ENCODE measurements at regions not wholly inside any gene's neighbourhood (a gene's known extent, or its start where the extent isn't known, plus 50 kb on each side); places are given as distances from the start of the nearest gene placed in this dataset.

DNA sequence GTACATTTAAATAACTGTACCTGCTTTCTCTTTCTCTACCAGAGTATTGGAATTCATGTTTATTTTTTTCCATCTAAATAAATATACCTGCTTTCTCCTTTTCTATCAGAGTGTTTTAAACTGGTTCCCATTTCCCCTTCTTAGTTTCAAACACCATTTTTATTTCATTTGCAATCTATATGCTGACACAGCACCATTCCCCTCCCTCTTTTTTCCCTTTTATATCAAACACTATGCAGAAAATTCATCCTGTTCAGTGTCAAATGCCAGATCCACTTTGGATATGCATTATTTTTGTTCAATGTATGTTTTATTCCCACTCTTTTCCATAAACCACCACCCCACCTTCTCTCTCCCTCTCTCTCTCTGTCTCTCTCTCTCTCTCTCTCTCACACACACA, 85.8 kb upstream of the ST6GALNAC5 start:
- no peak for TF ChIP-seq CTCF (CRISPR knock-in tag; IDR thresholded peaks at IDR 0.05)
- TF ChIP-seq, protein P1, sequence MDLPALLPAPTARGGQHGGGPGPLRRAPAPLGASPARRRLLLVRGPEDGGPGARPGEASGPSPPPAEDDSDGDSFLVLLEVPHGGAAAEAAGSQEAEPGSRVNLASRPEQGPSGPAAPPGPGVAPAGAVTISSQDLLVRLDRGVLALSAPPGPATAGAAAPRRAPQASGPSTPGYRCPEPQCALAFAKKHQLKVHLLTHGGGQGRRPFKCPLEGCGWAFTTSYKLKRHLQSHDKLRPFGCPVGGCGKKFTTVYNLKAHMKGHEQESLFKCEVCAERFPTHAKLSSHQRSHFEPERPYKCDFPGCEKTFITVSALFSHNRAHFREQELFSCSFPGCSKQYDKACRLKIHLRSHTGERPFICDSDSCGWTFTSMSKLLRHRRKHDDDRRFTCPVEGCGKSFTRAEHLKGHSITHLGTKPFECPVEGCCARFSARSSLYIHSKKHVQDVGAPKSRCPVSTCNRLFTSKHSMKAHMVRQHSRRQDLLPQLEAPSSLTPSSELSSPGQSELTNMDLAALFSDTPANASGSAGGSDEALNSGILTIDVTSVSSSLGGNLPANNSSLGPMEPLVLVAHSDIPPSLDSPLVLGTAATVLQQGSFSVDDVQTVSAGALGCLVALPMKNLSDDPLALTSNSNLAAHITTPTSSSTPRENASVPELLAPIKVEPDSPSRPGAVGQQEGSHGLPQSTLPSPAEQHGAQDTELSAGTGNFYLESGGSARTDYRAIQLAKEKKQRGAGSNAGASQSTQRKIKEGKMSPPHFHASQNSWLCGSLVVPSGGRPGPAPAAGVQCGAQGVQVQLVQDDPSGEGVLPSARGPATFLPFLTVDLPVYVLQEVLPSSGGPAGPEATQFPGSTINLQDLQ (CRISPR knock-in tag; IDR thresholded peaks at IDR 0.05) = no peak
- no peak for TF ChIP-seq ZNF710 (CRISPR knock-in tag; IDR thresholded peaks at IDR 0.05; ENCODE audit: borderline replicate concordance)
- TF ChIP-seq, protein P2, sequence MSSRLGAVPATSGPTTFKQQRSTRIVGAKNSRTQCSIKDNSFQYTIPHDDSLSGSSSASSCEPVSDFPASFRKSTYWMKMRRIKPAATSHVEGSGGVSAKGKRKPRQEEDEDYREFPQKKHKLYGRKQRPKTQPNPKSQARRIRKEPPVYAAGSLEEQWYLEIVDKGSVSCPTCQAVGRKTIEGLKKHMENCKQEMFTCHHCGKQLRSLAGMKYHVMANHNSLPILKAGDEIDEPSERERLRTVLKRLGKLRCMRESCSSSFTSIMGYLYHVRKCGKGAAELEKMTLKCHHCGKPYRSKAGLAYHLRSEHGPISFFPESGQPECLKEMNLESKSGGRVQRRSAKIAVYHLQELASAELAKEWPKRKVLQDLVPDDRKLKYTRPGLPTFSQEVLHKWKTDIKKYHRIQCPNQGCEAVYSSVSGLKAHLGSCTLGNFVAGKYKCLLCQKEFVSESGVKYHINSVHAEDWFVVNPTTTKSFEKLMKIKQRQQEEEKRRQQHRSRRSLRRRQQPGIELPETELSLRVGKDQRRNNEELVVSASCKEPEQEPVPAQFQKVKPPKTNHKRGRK (CRISPR knock-in tag; IDR thresholded peaks at IDR 0.05) = no peak
- TF ChIP-seq CREM (IDR thresholded peaks at IDR 0.05) = no peak
- TF ChIP-seq CREM (CRISPR knock-in tag; IDR thresholded peaks at IDR 0.05) = no peak
- TF ChIP-seq GLI4 (CRISPR knock-in tag; IDR thresholded peaks at IDR 0.05; ENCODE audit: borderline replicate concordance) = no peak
- TF ChIP-seq PBX2 (CRISPR knock-in tag; IDR thresholded peaks at IDR 0.05) = no peak
- no peak for TF ChIP-seq KMT2A (CRISPR knock-in tag; IDR thresholded peaks at IDR 0.05)
- no peak for TF ChIP-seq ZNF547 (CRISPR knock-in tag; IDR thresholded peaks at IDR 0.05)
- no peak for TF ChIP-seq EZH2 (conservative IDR thresholded peaks at IDR 0.05; ENCODE audit: low read depth, low read length)
- no peak for TF ChIP-seq EP300 (IDR thresholded peaks at IDR 0.05; ENCODE audit: low read depth in 2 of 2, low read length in 2 of 2)
- no peak for TF ChIP-seq EP300 (CRISPR knock-in tag; IDR thresholded peaks at IDR 0.05; ENCODE audit: borderline replicate concordance)
- TF ChIP-seq PHB2 (IDR thresholded peaks at IDR 0.05; ENCODE audit: partially characterized antibody) = no peak

Data from HepG2 (cell line).